ENCODE measurements at regions not wholly inside any gene's neighbourhood (a gene's known extent, or its start where the extent isn't known, plus 50 kb on each side); places are given as distances from the start of the nearest gene placed in this dataset.

DNA sequence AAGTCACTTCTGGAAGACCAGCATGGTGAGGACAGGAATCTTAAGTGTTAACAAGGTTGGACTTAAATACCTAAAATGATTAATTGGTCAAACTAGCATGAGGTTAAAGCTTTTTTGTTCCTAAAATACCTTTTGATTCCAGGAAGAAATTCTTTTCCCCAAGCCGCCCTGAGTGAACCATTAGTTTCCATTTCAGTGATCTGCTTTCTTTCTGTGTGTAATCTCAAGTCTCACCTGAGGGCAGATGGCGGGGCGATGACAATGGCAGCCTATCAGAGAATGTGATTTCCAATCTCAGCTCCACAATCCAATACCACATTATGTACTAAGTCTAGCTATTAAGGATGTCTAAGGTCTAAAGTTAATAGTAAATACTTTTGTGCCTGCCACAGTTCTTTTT is 390.9 kb upstream of the SGCG start (continued):
- no peak for TF ChIP-seq CTCF (conservative IDR thresholded peaks at IDR 0.05; ENCODE audit: low read depth in 2 of 2)

DNA sequence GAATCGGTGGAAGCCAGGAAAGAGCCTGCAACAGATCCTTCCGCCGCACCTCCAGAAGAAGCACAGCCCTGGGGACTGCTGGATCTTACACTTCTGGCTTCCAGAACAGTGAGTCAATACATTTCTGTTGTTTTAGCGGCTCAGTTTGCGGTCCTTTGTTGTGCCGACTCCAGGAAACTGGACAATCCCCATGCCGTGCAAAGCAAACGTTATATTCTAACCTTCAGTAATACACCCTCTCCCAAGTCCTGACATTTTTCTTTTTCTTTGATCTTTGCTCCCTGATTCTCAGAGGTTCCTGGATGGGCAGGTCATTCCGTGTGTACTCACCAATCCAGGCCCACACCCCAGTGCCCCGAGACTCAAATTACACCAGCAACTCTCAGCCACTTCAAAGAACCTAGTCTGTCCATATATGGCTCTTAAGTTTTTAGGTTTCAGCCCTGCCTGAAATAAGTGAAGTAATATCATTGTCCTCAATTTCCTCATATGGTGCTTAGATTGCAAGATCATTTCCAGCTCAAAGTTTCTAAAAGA is 387.1 kb upstream of the SGCG start:
- peak; percentile 69 for ATAC-seq

More for the DNA sequence above, 387.1 kb upstream of the SGCG start:
- Mint-ChIP-seq H3K36me3 (ENCODE audit: low read depth) (no peaks in the 10 kb centered on the region), H3K27me3 (ENCODE audit: insufficient read depth, low read depth, poor library complexity) (no peaks in the 10 kb centered on the region), H3K27ac (peak overlapping the region; percentile 25), H3K4me1 (peaks cover 7% of the 10 kb centered on the region), H3K9me3 (no peaks in the 10 kb centered on the region), H3K4me3 (no peak overlapping the region)
- DNase-seq (ENCODE audit: low spot score), result peak; percentile 28
- H3K36me3 ChIP-seq (ENCODE audit: insufficient read depth), result no peaks in the 10 kb centered on the region
- no peaks in the 10 kb centered on the region for H3K27me3 ChIP-seq (ENCODE audit: insufficient read depth)
- no peaks in the 10 kb centered on the region for H4K20me1 ChIP-seq (replicated peaks; ENCODE audit: insufficient read depth)
- no peaks in the 10 kb centered on the region for H3K79me2 ChIP-seq (replicated peaks; ENCODE audit: insufficient read depth)
- H3K27ac ChIP-seq (ENCODE audit: low read depth), result no peak overlapping the region
- H3K4me1 ChIP-seq (ENCODE audit: insufficient read depth), result no peaks in the 10 kb centered on the region
- no peak overlapping the region for H3K4me2 ChIP-seq
- H3K9me2 ChIP-seq (ENCODE audit: insufficient read depth), result no peaks in the 10 kb centered on the region
- peak overlapping the region; percentile 64; the same call in 1 of the 2 replicates for H2AFZ ChIP-seq
- no peak overlapping the region for H3K4me3 ChIP-seq
- H3F3A ChIP-seq (replicated peaks; ENCODE audit: low read depth), result no peaks in the 10 kb centered on the region
- no peak for TF ChIP-seq POLR2AphosphoS5 (IDR thresholded peaks at IDR 0.05; ENCODE audit: low read depth)
- no peak for TF ChIP-seq JUNB (IDR thresholded peaks at IDR 0.05; ENCODE audit: unreplicated experiment)
- TF ChIP-seq CTCF (conservative IDR thresholded peaks at IDR 0.05; ENCODE audit: low read depth in 2 of 2), result no peak
- no peak for TF ChIP-seq CREB1 (CRISPR knock-in tag; IDR thresholded peaks at IDR 0.05; ENCODE audit: low read depth)
- no peak for TF ChIP-seq ZNF114 (CRISPR knock-in tag; IDR thresholded peaks at IDR 0.05)
- no peak for TF ChIP-seq NANOG (IDR thresholded peaks at IDR 0.05; ENCODE audit: borderline replicate concordance)
- no peak for TF ChIP-seq REST (IDR thresholded peaks at IDR 0.05; ENCODE audit: unreplicated experiment)
- TF ChIP-seq ZNF462 (CRISPR knock-in tag; IDR thresholded peaks at IDR 0.05), result no peak

Measured in GM23338 (cell line).